ENCODE measurements at regions not wholly inside any gene's neighbourhood (a gene's known extent, or its start where the extent isn't known, plus 50 kb on each side); places are given as distances from the start of the nearest gene placed in this dataset.

DNA sequence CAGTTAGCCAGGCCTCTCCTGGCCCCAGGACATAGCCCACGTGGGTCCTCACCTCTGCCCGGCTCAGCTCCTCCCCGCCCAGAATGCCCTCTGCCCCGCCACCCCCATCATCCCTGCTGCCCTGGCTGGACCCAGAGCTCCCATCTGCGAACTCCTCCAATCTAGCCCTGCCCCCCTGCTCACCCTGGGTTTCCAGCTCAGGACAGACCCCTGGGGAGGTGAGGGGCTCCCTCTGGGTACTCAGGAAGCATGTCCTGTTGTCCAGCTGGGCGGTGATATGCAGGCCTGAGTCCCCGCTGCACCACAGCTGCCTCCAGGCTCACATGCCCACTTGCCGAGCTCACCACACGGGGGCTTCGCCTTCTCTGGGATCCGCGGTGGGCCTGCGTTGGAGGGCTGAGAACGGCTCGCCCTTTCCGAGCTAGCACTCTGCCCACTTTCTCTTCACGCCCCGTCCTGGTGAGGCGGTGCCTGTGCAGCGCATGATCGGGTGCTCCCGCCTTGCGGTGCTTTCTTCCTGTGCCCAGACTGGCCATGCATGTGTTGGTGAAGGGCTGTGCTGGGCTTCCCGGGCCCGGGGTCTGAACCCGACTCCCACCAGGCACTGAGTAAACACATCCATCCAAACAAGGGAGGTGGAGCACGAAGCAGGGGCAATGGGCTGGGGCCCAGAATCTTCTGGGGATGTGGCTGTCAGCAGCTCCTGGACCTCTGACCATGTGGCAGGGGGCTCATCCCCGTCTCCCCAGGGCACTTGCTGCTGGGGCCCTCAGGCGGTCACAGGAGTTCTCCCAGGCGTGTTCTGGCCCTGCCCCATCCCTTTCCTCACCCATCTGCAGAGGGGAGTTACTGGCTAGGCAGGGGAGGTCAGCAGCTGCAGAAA is 74.3 kb downstream of the RGS12 start:
- no peak for DNase-seq (ENCODE audit: low read depth, low spot score)
- Histone ChIP-seq H3K9ac (ENCODE audit: insufficient read length) (no peak overlapping the region), H3K9me3 (ENCODE audit: low read depth, low read length) (no peaks in the 10 kb centered on the region), H3K4me3 (no peak overlapping the region), H3K27ac (no peak overlapping the region), H3K36me3 (ENCODE audit: insufficient read depth, low read length) (no peaks in the 10 kb centered on the region)
- TF ChIP-seq POLR2AphosphoS5 (IDR thresholded peaks at IDR 0.05; ENCODE audit: borderline replicate concordance, low read depth, low read length), result no peak
- TF ChIP-seq EZH2 (IDR thresholded peaks at IDR 0.05), result no peak
- TF ChIP-seq FOXP2 (optimal IDR thresholded peaks at IDR 0.05; ENCODE audit: control extremely low read depth, extremely low read length, insufficient read depth), result no peak

DNA sequence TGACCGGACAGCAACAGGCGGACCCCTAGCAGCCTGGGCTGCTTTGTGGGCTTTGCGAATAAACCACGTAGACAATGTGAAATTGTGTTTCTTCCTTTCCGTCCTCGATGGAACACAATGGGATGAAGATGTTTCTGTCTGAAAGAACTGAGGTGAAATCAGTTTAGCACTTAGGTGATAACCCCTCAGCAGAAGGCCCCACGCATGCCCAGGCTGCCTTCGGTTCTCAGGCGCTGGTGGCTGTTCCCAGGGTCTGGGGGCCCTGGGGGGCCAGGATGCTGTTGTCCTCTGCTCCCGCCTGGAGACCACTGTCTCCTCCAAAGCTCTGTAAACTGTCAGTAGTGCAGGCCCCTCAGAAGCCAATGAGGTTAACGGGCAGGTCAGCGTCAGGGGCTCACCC is 73.9 kb upstream of the HGFAC start:
- Histone ChIP-seq H3K4me3 (no peak overlapping the region), H3K36me3 (ENCODE audit: insufficient read depth, low read length) (no peaks in the 10 kb centered on the region), H3K9ac (ENCODE audit: insufficient read length) (no peak overlapping the region), H3K9me3 (ENCODE audit: low read depth, low read length) (no peaks in the 10 kb centered on the region), H3K27ac (no peak overlapping the region)
- DNase-seq (ENCODE audit: low read depth, low spot score), result no peak
- TF ChIP-seq FOXP2 (optimal IDR thresholded peaks at IDR 0.05; ENCODE audit: control extremely low read depth, extremely low read length, insufficient read depth), result no peak
- no peak for TF ChIP-seq POLR2AphosphoS5 (IDR thresholded peaks at IDR 0.05; ENCODE audit: borderline replicate concordance, low read depth, low read length)
- no peak for TF ChIP-seq EZH2 (IDR thresholded peaks at IDR 0.05)

DNA sequence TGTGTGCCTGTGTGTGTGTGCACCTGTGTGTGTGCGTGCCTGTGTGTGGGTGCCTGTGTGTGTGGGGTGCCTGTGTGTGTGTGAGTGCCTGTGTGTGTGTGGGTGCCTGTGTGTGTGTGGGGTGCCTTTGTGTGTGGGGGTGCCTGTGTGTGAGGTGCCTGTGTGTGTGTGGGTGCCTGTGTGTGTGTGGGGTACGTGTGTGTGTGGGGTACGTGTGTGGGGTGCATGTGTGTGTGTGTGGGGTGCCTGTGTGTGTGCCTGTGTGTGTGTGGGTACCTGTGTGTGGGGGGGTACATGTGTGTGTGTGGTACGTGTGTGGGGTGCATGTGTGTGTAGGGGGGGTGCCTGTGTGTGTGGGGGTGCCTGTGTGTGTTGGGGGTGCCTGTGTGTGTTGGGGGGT is 73.4 kb upstream of the HGFAC start:
- no peak overlapping the region; the same call in 1 of the 2 replicates for H3K4me3 ChIP-seq
- DNase-seq (ENCODE audit: low read depth, low spot score), result no peak
- no peaks in the 10 kb centered on the region for H3K9me3 ChIP-seq (ENCODE audit: low read depth, low read length)
- H3K36me3 ChIP-seq (ENCODE audit: insufficient read depth, low read length), result no peaks in the 10 kb centered on the region
- H3K27ac ChIP-seq, result no peak overlapping the region
- TF ChIP-seq EZH2 (IDR thresholded peaks at IDR 0.05), result no peak
- no peak for TF ChIP-seq POLR2AphosphoS5 (IDR thresholded peaks at IDR 0.05; ENCODE audit: borderline replicate concordance, low read depth, low read length)
- no peak for TF ChIP-seq FOXP2 (optimal IDR thresholded peaks at IDR 0.05; ENCODE audit: control extremely low read depth, extremely low read length, insufficient read depth)
- H3K9ac ChIP-seq (ENCODE audit: insufficient read length), result no peak overlapping the region

DNA sequence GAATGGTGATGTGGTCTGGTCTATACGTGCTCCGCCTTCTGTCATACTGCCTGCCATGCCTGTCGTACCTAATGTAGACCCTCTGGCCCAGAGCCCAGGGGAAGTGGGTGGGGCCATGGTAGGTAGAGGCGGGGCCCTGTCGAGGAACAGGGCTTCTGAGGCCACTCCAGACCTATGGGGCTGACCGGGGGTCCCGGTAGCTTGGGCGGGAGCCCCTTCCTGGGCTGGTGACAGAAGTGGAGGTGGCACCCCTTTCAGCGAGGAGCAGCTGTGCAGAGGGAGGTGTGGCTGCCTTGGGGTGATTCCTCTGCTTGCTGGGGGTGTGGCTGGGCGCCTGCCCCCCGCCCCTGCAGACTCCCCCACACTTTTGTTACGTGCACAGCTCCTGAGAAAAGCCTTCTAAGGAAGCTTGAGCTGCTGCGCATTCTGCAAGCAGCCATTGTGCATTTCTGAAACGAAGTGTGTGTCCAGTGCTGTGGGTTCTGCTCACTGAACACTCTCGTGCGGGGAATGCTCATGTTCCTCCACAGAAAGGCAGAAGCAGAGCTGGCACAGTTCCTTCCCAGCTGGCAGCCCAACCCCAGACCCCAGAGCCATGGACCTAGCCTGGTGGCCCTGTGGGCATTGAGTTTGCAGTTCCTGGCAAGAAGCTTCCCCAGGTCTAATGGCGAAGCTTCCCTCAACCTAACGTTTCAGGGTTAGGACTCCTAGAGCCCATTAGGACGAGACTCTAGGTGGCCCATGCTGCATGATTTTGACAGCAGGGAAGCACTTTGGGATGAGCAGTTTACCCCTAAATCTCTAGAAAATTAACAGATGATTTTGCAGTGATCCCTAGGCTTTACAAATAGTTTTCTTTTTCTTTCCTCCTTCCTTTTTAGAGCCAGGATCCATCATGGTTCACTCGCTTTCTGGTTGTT is 72.7 kb upstream of the HGFAC start:
- no peak for DNase-seq (ENCODE audit: low read depth, low spot score)
- no peak for TF ChIP-seq FOXP2 (optimal IDR thresholded peaks at IDR 0.05; ENCODE audit: control extremely low read depth, extremely low read length, insufficient read depth)
- Histone ChIP-seq H3K4me3 (peak overlapping the region; percentile 78), H3K9ac (ENCODE audit: insufficient read length) (no peak overlapping the region), H3K27ac (peak overlapping the region; percentile 82), H3K9me3 (ENCODE audit: low read depth, low read length) (no peaks in the 10 kb centered on the region), H3K36me3 (ENCODE audit: insufficient read depth, low read length) (no peaks in the 10 kb centered on the region)

DNA sequence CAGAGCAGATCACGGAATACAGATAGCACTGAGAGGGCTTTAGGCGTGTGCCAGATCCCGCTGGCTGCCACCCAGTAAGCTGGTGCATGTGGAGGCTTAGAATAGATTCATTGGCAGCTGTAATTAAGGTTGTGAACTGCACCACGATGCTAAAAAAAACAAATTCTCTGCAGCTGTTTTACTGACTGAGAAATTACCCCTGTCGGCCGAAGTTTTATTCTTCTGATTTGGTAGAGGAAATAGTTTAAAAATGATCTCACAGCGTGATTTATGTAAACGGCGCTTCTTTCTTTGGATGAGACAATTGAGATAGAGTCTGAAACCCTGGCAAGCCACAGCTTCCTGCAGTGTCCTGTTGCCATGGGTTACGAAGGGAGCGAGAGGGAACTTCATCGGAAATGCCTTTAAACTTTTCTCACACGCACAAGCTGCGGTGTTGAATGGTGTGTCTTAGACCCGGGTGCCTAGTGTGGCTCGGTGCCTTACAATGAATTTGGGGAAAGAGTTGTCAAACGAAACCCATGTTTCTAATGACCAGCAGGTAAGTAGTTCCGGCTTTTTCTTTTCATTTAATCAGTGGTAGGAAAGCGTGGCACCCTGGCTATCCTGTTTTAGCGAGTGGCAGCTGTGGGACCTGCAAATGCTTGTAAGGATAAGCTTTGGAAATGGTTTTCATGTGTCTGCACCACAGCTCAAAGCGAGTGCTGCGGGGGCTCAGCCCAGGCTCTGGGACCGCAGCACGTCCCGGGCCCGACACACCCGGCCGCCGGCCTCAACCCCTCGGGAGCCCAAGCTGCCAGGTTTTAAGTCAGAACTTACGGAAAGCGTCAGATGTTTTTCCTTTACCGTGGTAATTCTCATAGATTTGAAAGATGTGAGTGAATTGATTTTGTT is 71.7 kb upstream of the HGFAC start:
- Histone ChIP-seq H3K9ac (ENCODE audit: insufficient read length) (peak overlapping the region; percentile 46), H3K36me3 (ENCODE audit: insufficient read depth, low read length) (no peaks in the 10 kb centered on the region), H3K4me3 (peak overlapping the region; percentile 78), H3K9me3 (ENCODE audit: low read depth, low read length) (no peaks in the 10 kb centered on the region), H3K27ac (peak overlapping the region; percentile 82)
- TF ChIP-seq FOXP2 (optimal IDR thresholded peaks at IDR 0.05; ENCODE audit: control extremely low read depth, extremely low read length, insufficient read depth) (no peak), POLR2AphosphoS5 (IDR thresholded peaks at IDR 0.05; ENCODE audit: borderline replicate concordance, low read depth, low read length) (peak; percentile 57; the same call in 1 of the 2 replicates)
- peak; percentile 96 for DNase-seq (ENCODE audit: low read depth, low spot score)

DNA sequence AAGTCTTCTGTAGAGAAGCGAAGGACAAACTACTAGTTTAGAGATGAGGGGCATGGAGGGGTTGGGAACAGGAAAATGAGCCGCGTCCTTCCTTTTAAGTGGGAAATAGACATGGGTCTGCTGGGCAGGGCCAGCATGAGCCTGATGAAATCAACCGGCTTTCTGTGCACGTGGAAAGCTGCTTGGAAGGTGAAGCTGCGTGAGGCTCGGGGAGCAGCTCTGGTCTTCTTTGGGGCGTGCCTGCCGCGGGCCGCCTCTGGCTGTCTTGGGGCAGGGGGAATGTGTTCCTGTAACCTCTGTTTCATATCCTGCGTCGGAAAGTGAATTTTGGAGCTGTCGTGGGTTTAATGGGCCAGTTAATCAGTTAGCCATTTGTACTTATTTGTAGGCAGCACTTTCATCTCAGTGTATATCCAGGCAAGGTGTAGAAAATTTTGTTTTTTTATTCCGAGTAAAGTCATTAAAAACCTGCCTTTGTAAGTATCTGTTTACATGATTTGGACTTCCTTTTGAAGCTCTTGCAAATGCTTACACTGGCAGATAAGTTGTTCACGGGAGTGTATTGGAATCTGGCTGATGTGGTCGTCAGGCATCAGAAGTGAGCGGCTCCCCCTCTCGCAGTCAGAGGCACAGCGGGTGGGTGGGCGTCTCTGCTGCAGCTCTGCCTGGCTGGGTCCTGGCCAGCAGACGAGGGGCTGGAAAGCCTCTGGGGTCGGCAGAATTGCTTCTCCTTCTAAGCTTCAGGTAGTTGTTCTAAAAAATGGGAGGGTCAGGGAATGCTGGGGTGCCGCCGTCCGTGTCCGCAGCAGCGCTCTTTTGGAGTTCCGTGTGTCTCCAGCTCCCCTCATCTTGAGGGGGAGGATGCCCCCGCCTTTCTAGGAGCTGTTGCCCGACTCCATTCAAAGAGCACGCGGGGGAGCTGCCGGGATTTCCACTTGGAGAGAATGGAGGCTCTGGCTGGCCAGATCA is 70.5 kb upstream of the HGFAC start:
- TF ChIP-seq POLR2AphosphoS5 (IDR thresholded peaks at IDR 0.05; ENCODE audit: borderline replicate concordance, low read depth, low read length), result no peak
- no peak for TF ChIP-seq FOXP2 (optimal IDR thresholded peaks at IDR 0.05; ENCODE audit: control extremely low read depth, extremely low read length, insufficient read depth)
- no peak for TF ChIP-seq EZH2 (IDR thresholded peaks at IDR 0.05)

More for the DNA sequence above, 70.5 kb upstream of the HGFAC start:
- Histone ChIP-seq H3K9ac (ENCODE audit: insufficient read length) (peak overlapping the region; percentile 46), H3K36me3 (ENCODE audit: insufficient read depth, low read length) (peaks cover 7% of the 10 kb centered on the region; the same call in 1 of the 2 replicates), H3K9me3 (ENCODE audit: low read depth, low read length) (no peaks in the 10 kb centered on the region), H3K27ac (no peak overlapping the region; the same call in 1 of the 2 replicates), H3K4me3 (peak overlapping the region; percentile 78)
- peak; percentile 8 for DNase-seq (ENCODE audit: low read depth, low spot score)

Data from SK-N-MC (cell line).